AG09309 (cell line): ENCODE measurements at regions not wholly inside any gene's neighbourhood (a gene's known extent, or its start where the extent isn't known, plus 50 kb on each side); places are given as distances from the start of the nearest gene placed in this dataset.

Experiments used
- DNase-seq: peaks from one replicate; pipeline ENCODE4 v3.0.0-alpha.2; 2010; ENCODE audit warnings: low read depth
- H3K4me3 ChIP-seq: 2 replicates; pipeline ENCODE4 v1.5.1; 2011; ENCODE audit warnings: mild to moderate bottlenecking, low read depth, low read length, moderate library complexity; ENCODE audit not compliant: control insufficient read depth
- CTCF ChIP-seq: IDR thresholded peaks from 2 replicates; pipeline ENCODE4 v1.5.1; 2011; ENCODE audit warnings: mild to moderate bottlenecking, low read depth, low read length, inconsistent platforms; ENCODE audit not compliant: insufficient read depth, control insufficient read depth; ENCODE audit errors: missing control alignments

DNA sequence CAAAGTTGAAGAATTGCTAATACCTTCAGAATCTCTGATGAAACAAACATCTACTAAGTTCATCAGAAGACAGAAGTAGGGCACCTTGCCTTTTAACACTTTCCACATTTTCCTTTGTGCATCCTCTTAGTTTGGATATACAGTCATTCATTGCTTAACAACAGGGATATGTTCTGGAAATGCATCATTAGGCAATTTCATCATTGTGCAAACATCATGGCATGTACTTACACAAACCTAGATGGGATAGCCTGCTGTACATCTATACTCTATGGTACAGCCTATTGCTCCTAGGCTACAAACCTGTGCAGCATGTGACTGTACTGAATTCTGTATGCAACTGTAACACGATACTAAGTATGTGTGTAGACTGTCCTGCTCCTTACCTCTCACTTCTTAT is 169.8 kb downstream of the SUCLA2 start:
- no peak overlapping the region for H3K4me3 ChIP-seq
- DNase-seq, result no peak
- TF ChIP-seq CTCF, result no peak

DNA sequence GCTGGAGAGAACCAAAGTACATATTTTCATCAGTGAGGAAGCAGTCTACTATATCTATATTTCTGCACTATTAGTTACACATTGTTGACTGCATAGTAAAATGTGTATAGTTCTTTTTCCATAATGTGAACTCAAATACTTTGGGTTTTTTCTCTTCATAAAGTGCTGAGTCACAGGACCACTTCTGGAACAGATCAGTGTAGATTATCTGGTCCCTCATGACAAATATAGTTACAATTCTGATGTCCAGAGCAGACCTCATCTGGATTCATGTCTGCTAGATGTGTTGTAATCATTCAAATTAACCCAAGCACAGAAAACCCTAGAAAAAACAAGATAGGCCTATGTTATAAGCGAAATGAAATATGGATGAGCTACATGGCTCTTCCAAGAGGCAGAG is 171.4 kb downstream of the SUCLA2 start:
- DNase-seq, result no peak
- no peak for TF ChIP-seq CTCF
- no peak overlapping the region for H3K4me3 ChIP-seq

GRCh38 chr13:47826471-47826870 is 174.6 kb downstream of the SUCLA2 start:
- DNase-seq, result peak; percentile 43
- H3K4me3 ChIP-seq, result no peak overlapping the region
- no peak for TF ChIP-seq CTCF

- no peak overlapping the region for H3K4me3 ChIP-seq
- DNase-seq, result no peak
- TF ChIP-seq CTCF, result no peak
These were observed 179.0 kb downstream of the SUCLA2 start for GRCh38 chr13:47822036-47822435.

DNA sequence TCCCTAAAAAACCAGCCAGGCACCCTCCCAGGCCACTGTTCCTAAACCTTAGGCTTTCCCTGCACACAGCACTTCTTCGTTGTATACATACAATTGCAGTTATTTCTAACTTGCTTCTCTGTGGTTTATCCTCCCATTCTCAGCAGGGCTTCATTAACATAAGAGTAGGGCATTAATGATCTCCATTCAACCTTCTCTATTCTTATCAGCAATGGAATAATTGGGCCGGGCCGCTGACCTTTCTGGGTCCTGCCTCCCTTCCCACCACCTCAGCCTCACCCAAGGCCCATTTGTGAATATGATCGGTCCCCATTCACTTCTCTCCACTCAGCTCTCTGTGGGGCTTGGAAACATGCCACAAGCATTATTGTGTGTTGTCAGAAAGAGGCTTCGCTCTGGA is 184.2 kb downstream of the SUCLA2 start:
- no peak for DNase-seq
- no peak overlapping the region for H3K4me3 ChIP-seq
- no peak for TF ChIP-seq CTCF

- no peak for TF ChIP-seq CTCF
- DNase-seq, result no peak
- H3K4me3 ChIP-seq, result no peak overlapping the region
These were observed 187.4 kb downstream of the SUCLA2 start for GRCh38 chr13:47813718-47814117.

GRCh38 chr13:47809411-47809810 is 191.7 kb downstream of the SUCLA2 start:
- H3K4me3 ChIP-seq, result no peak overlapping the region
- TF ChIP-seq CTCF, result no peak
- no peak for DNase-seq
